HCEC 1CT (cell line): ENCODE measurements at regions not wholly inside any gene's neighbourhood (a gene's known extent, or its start where the extent isn't known, plus 50 kb on each side); places are given as distances from the start of the nearest gene placed in this dataset.

ENCODE experiments used
- DNase-seq: peaks from one replicate; pipeline ENCODE4 v3.0.0-alpha.2; 2017

- DNase-seq, result peak; percentile 86
These were observed 61.9 kb upstream of the CIBAR2 start for GRCh38 chr16:85173981-85174751.

- DNase-seq, result no peak
These were observed 62.8 kb upstream of the CIBAR2 start for GRCh38 chr16:85174871-85175723.

GRCh38 chr16:85175724-85176233, 63.5 kb upstream of the CIBAR2 start:
- no peak for DNase-seq

GRCh38 chr16:85176541-85177447, 64.5 kb upstream of the CIBAR2 start:
- no peak for DNase-seq

GRCh38 chr16:85177448-85177846, 65.2 kb upstream of the CIBAR2 start:
- no peak for DNase-seq

- DNase-seq, result no peak
These were observed 65.8 kb upstream of the CIBAR2 start for GRCh38 chr16:85178006-85178591.

- no peak for DNase-seq
These were observed 66.3 kb upstream of the CIBAR2 start for GRCh38 chr16:85178596-85178995.

GRCh38 chr16:85179344-85180046, 67.2 kb upstream of the CIBAR2 start:
- no peak for DNase-seq

- DNase-seq, result no peak
These were observed 68.0 kb upstream of the CIBAR2 start for GRCh38 chr16:85180047-85180826.

- DNase-seq, result no peak
These were observed 68.8 kb upstream of the CIBAR2 start for GRCh38 chr16:85180827-85181738.

GRCh38 chr16:85181739-85182129, 69.5 kb upstream of the CIBAR2 start:
- no peak for DNase-seq

GRCh38 chr16:85182286-85182685, 70.0 kb upstream of the CIBAR2 start:
- no peak for DNase-seq

- no peak for DNase-seq
These were observed 70.5 kb upstream of the CIBAR2 start for GRCh38 chr16:85182774-85183173.

GRCh38 chr16:85183564-85183963, 71.3 kb upstream of the CIBAR2 start:
- DNase-seq, result no peak

- DNase-seq, result no peak
These were observed 72.1 kb upstream of the CIBAR2 start for GRCh38 chr16:85184404-85184803.

- no peak for DNase-seq
These were observed 73.2 kb upstream of the CIBAR2 start for GRCh38 chr16:85185303-85186100.

- DNase-seq, result peak; percentile 40
These were observed 74.7 kb upstream of the CIBAR2 start for GRCh38 chr16:85187002-85187401.

GRCh38 chr16:85187447-85187846, 75.2 kb upstream of the CIBAR2 start:
- no peak for DNase-seq

- DNase-seq, result no peak
These were observed 75.6 kb upstream of the CIBAR2 start for GRCh38 chr16:85187886-85188285.
